ENCODE measurements at regions not wholly inside any gene's neighbourhood (a gene's known extent, or its start where the extent isn't known, plus 50 kb on each side); places are given as distances from the start of the nearest gene placed in this dataset.

- no peaks in the 10 kb centered on the region for H3F3A ChIP-seq (replicated peaks; ENCODE audit: low read depth)
- no peaks in the 10 kb centered on the region for H3K27me3 ChIP-seq (ENCODE audit: insufficient read depth)
- no peak for DNase-seq (ENCODE audit: low spot score)
- H3K4me1 ChIP-seq (ENCODE audit: insufficient read depth) = no peaks in the 10 kb centered on the region
- H2AFZ ChIP-seq = no peak overlapping the region
- no peaks in the 10 kb centered on the region for H3K79me2 ChIP-seq (replicated peaks; ENCODE audit: insufficient read depth)
- Mint-ChIP-seq H3K27ac (no peak overlapping the region), H3K36me3 (ENCODE audit: low read depth) (no peaks in the 10 kb centered on the region), H3K4me3 (no peak overlapping the region), H3K4me1 (no peaks in the 10 kb centered on the region), H3K9me3 (no peaks in the 10 kb centered on the region), H3K27me3 (ENCODE audit: insufficient read depth, low read depth, poor library complexity) (no peaks in the 10 kb centered on the region)
- H3K9me2 ChIP-seq (ENCODE audit: insufficient read depth) = no peaks in the 10 kb centered on the region
- no peak for TF ChIP-seq ZNF114 (CRISPR knock-in tag; IDR thresholded peaks at IDR 0.05)
- no peak for TF ChIP-seq POLR2AphosphoS5 (IDR thresholded peaks at IDR 0.05; ENCODE audit: low read depth)
- TF ChIP-seq EZH2 (IDR thresholded peaks at IDR 0.05; ENCODE audit: low read depth, unreplicated experiment) = no peak
- TF ChIP-seq CREB1 (CRISPR knock-in tag; IDR thresholded peaks at IDR 0.05; ENCODE audit: low read depth) = no peak
- TF ChIP-seq REST (IDR thresholded peaks at IDR 0.05; ENCODE audit: unreplicated experiment) = no peak
- no peak for TF ChIP-seq NANOG (IDR thresholded peaks at IDR 0.05; ENCODE audit: borderline replicate concordance)
- TF ChIP-seq ZNF331 (CRISPR knock-in tag; IDR thresholded peaks at IDR 0.05; ENCODE audit: low read depth) = no peak
- no peak for TF ChIP-seq ZNF462 (CRISPR knock-in tag; IDR thresholded peaks at IDR 0.05)
- no peak for TF ChIP-seq ETS1 (IDR thresholded peaks at IDR 0.05)
- TF ChIP-seq STAT1 (IDR thresholded peaks at IDR 0.05; ENCODE audit: unreplicated experiment) = no peak
- TF ChIP-seq EZH2phosphoT487 (IDR thresholded peaks at IDR 0.05; ENCODE audit: unreplicated experiment) = no peak
- TF ChIP-seq JUNB (IDR thresholded peaks at IDR 0.05; ENCODE audit: unreplicated experiment) = no peak
- TF ChIP-seq, protein P1, sequence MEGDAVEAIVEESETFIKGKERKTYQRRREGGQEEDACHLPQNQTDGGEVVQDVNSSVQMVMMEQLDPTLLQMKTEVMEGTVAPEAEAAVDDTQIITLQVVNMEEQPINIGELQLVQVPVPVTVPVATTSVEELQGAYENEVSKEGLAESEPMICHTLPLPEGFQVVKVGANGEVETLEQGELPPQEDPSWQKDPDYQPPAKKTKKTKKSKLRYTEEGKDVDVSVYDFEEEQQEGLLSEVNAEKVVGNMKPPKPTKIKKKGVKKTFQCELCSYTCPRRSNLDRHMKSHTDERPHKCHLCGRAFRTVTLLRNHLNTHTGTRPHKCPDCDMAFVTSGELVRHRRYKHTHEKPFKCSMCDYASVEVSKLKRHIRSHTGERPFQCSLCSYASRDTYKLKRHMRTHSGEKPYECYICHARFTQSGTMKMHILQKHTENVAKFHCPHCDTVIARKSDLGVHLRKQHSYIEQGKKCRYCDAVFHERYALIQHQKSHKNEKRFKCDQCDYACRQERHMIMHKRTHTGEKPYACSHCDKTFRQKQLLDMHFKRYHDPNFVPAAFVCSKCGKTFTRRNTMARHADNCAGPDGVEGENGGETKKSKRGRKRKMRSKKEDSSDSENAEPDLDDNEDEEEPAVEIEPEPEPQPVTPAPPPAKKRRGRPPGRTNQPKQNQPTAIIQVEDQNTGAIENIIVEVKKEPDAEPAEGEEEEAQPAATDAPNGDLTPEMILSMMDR (conservative IDR thresholded peaks at IDR 0.05; ENCODE audit: low read depth in 2 of 2) = no peak
- no peak overlapping the region for H3K4me2 ChIP-seq
- ATAC-seq = no peak
- H3K4me3 ChIP-seq = no peak overlapping the region
- H4K20me1 ChIP-seq (replicated peaks; ENCODE audit: insufficient read depth) = no peaks in the 10 kb centered on the region
- H3K27ac ChIP-seq (ENCODE audit: low read depth) = no peak overlapping the region
- no peaks in the 10 kb centered on the region for H3K36me3 ChIP-seq (ENCODE audit: insufficient read depth)
These were observed 95.0 kb downstream of the GASK1B start for GRCh38 chr4:158077835-158078234.
